K562 (cell line): ENCODE measurements at regions not wholly inside any gene's neighbourhood (a gene's known extent, or its start where the extent isn't known, plus 50 kb on each side); places are given as distances from the start of the nearest gene placed in this dataset.

Source experiments
- ATAC-seq: fragments of 200-7000 bp; cut with Tn5 transposase; 3 replicates; pipeline ENCODE4 v1.9.1; 2020; ENCODE audit warnings: moderate library complexity
- BruUV-seq: library from RNA; stranded (reverse); fragments of 400-500 nt; replicated peaks from 2 replicates; lab custom pipeline; 2021; lab: Mats Ljungman, UMichigan
- CTCF ChIA-PET: fragments of 300-600 bp; formaldehyde crosslinking; extraction: SDS; loops from one replicate; lab custom pipeline; 2021; ENCODE audit warnings: low intra/inter-chr PET ratio; lab: Yijun Ruan, JAX
- POLR2A ChIA-PET: fragments of 300-600, 350-650 bp; sonication (Branson Sonifier 250); formaldehyde crosslinking; extraction: SDS; loops from one replicate; lab custom pipeline; 2021; ENCODE audit warnings: antibody characterized with exemption, inconsistent platforms; lab: Yijun Ruan, JAX
- DNase-seq, 4 experiments: peaks; one replicate each; pipeline versions ENCODE4 v3.0.0 to v3.0.0-alpha.2; 2011 to 2018; ENCODE audit warnings: low spot score in 3 of 4, mixed read lengths in 3 of 4; ENCODE audit errors: extremely low read depth in 1 of 4
- FAIRE-seq: peaks from 2 replicates; lab custom pipeline; 2011; peaks lifted over from hg19 to GRCh38; lab: Jason Lieb, UNC
- H2AFZ ChIP-seq: 2 replicates; pipeline ENCODE4 v1.6.0; 2011; ENCODE audit warnings: low read depth, low read length, control low read depth, inconsistent platforms
- H3K27ac ChIP-seq: fragments of 200-600 bp; 3 replicates; pipeline ENCODE4 v1.8.0; 2011; ENCODE audit warnings: low read depth, mild to moderate bottlenecking, control low read depth, inconsistent platforms, low read length, moderate library complexity, mixed read lengths; ENCODE audit errors: extremely low read depth
- H3K27me3 ChIP-seq, 2 experiments: fragments of 300-600 bp in 1 of 2; 2 replicates in 1 of 2; 3 replicates in 1 of 2; pipeline versions ENCODE4 v1.6.0 to v1.8.0; 2011; ENCODE audit warnings: inconsistent platforms in 2 of 2, low read length in 2 of 2, mild to moderate bottlenecking in 1 of 2, mixed read lengths in 1 of 2, moderate library complexity in 1 of 2; ENCODE audit not compliant: control insufficient read depth in 2 of 2, insufficient read depth in 2 of 2
- H3K36me3 ChIP-seq: fragments of 300-600 bp; 3 replicates; pipeline ENCODE4 v1.8.0; 2011; ENCODE audit warnings: mild to moderate bottlenecking, low read length, inconsistent platforms; ENCODE audit not compliant: control insufficient read depth, insufficient read depth
- H3K4me1 ChIP-seq, 2 experiments: fragments of 200-600 bp in 1 of 2; replicated peaks in 1 of 2; 2 replicates in 1 of 2; 3 replicates in 1 of 2; pipeline versions ENCODE4 v1.5.1 to v1.8.0; 2011; ENCODE audit warnings: inconsistent platforms in 2 of 2, low read length in 2 of 2, mild to moderate bottlenecking in 1 of 2, mixed read lengths in 1 of 2, moderate library complexity in 1 of 2; ENCODE audit not compliant: control insufficient read depth in 2 of 2, insufficient read depth in 2 of 2
- H3K4me2 ChIP-seq: 2 replicates; pipeline ENCODE4 v1.6.1; 2011; ENCODE audit warnings: low read length, control low read depth, inconsistent platforms, mixed read lengths; ENCODE audit not compliant: insufficient read depth
- H3K4me3 ChIP-seq: fragments of 200-600 bp; sonication (generic), shearing (Covaris generic); 2 replicates; pipeline ENCODE4 v1.5.1; 2016; ENCODE audit warnings: control low read depth, inconsistent platforms
- H3K79me2 ChIP-seq: fragments of 200-600 bp; 3 replicates; pipeline ENCODE4 v1.8.0; 2011; ENCODE audit warnings: low read length, inconsistent platforms; ENCODE audit not compliant: control insufficient read depth, insufficient read depth
- H3K9ac ChIP-seq, 2 experiments: 2 replicates each; pipeline versions ENCODE4 v1.6.0 to v1.6.1; 2011; ENCODE audit warnings: low read depth in 2 of 2, low read length in 2 of 2, control low read depth in 1 of 2, inconsistent platforms in 1 of 2, mild to moderate bottlenecking in 1 of 2, mixed read lengths in 1 of 2; ENCODE audit not compliant: insufficient read depth in 1 of 2
- H3K9me1 ChIP-seq: one replicate; pipeline ENCODE4 v1.6.0; 2011; ENCODE audit warnings: inconsistent platforms, mild to moderate bottlenecking, low read length, moderate library complexity; ENCODE audit not compliant: control insufficient read depth, insufficient read depth
- H3K9me3 ChIP-seq: replicated peaks from 2 replicates; pipeline ENCODE4 v1.5.1; 2011; ENCODE audit warnings: low read depth, low read length, inconsistent platforms; ENCODE audit not compliant: control insufficient read depth, insufficient read depth
- H4K20me1 ChIP-seq: replicated peaks from 2 replicates; pipeline ENCODE4 v1.6.1; 2011; ENCODE audit warnings: low read length, inconsistent platforms, mixed read lengths; ENCODE audit not compliant: control insufficient read depth, insufficient read depth
- CEBPB ChIP-seq: fragments of 450-650 bp; IDR thresholded peaks from 2 replicates; pipeline ENCODE4 v1.6.1; 2016; ENCODE audit warnings: missing genetic modification characterization, missing compliant biosample characterization
- CHD7 ChIP-seq: fragments of 200-600 bp; sonication (generic); IDR thresholded peaks from one replicate; pipeline ENCODE4 v1.6.1; 2012; ENCODE audit warnings: mild to moderate bottlenecking, low read depth, low read length, inconsistent platforms
- L3MBTL2 ChIP-seq: fragments of 450-650 bp; IDR thresholded peaks from 2 replicates; pipeline ENCODE4 v1.6.1; 2016; ENCODE audit warnings: mild to moderate bottlenecking, moderate library complexity
- MCM2 ChIP-seq: fragments of 450-650 bp; IDR thresholded peaks from 2 replicates; pipeline ENCODE4 v1.6.1; 2017; ENCODE audit warnings: low read depth, mild to moderate bottlenecking
- NCOR1 ChIP-seq: fragments of 450-650 bp; IDR thresholded peaks from 2 replicates; pipeline ENCODE4 v1.6.1; 2016; ENCODE audit warnings: mild to moderate bottlenecking, moderate library complexity
- ZKSCAN3 ChIP-seq: fragments of 250-450 bp; sonication (Bioruptor Pico); IDR thresholded peaks from 2 replicates; pipeline ENCODE4 v1.4.0; 2020
- WGBS: fragments of 100-300 bp; shearing (Covaris generic); methylation state at CpG from one replicate; pipeline ENCODE4 v1.1.6; 2016; ENCODE audit warnings: low coverage, mixed read lengths; ENCODE audit not compliant: insufficient coverage; ENCODE audit errors: missing lambda C conversion rate; 5-methylcytosine and 5-hydroxymethylcytosine counted together
- in situ Hi-C: fragments of 300-500 bp; cut with MboI; formaldehyde crosslinking; loops from 4 replicates; pipeline ENCODE4 v1.15.0; 2018; ENCODE audit warnings: inconsistent platforms, mixed read lengths
- intact Hi-C: fragments of 100-400 bp; cut with micrococcal nuclease; formaldehyde crosslinking; loops from 2 replicates; pipeline ENCODE4 v1.14.2; 2022

- H3K27ac ChIP-seq: no peak overlapping the region
- H4K20me1 ChIP-seq: 0 out of 2 replicates have a peak, but pooled peaks cover 3% of the 10 kb centered on the region
- H3K9ac ChIP-seq: no peak overlapping the region
- POLR2A ChIA-PET: no interaction called here
- H3K36me3 ChIP-seq: no peaks in the 10 kb centered on the region
- no peak overlapping the region for H3K4me3 ChIP-seq
- intact Hi-C loops: no loop called here
- in situ Hi-C loops: no loop called here
- no TSS peak for BruUV-seq
- CTCF ChIA-PET: no interaction called here
- peak; percentile 40; the same call in 2 of the 3 replicates for ATAC-seq
- H3K4me1 ChIP-seq: no peaks in the 10 kb centered on the region; a peak in 1 of 5 replicates
- 1% methylated on average over 20 of the region's 20 CpGs for WGBS
- TF ChIP-seq CEBPB (tag): 0 out of 2 replicates have a peak, but pooled peaks have one; percentile 12
- TF ChIP-seq L3MBTL2: no peak
- TF ChIP-seq ZKSCAN3 (CRISPR knock-in tag): no peak
- no peak for TF ChIP-seq CHD7
- TF ChIP-seq MCM2: no peak
- no peak for TF ChIP-seq NCOR1
- FAIRE-seq: no peak
- H3K27me3 ChIP-seq: peaks cover 10 to 86% of the 10 kb centered on the region in 2 experiments
- H2AFZ ChIP-seq: no peak overlapping the region
- H3K9me1 ChIP-seq: no peaks in the 10 kb centered on the region
- no peak for DNase-seq
- no peaks in the 10 kb centered on the region for H3K79me2 ChIP-seq
- H3K9me3 ChIP-seq: no peaks in the 10 kb centered on the region
- H3K4me2 ChIP-seq: no peak overlapping the region
Measured at GRCh38 chr3:11910971-11911531, 64.4 kb upstream of the TAMM41 start.
